ENCODE measurements at regions not wholly inside any gene's neighbourhood (a gene's known extent, or its start where the extent isn't known, plus 50 kb on each side); places are given as distances from the start of the nearest gene placed in this dataset.
"Not testable (repeated sequence)": the region's sequence is repeated elsewhere in the genome, so short reads cannot be mapped to it uniquely, and the experiment has no call there.

DNA sequence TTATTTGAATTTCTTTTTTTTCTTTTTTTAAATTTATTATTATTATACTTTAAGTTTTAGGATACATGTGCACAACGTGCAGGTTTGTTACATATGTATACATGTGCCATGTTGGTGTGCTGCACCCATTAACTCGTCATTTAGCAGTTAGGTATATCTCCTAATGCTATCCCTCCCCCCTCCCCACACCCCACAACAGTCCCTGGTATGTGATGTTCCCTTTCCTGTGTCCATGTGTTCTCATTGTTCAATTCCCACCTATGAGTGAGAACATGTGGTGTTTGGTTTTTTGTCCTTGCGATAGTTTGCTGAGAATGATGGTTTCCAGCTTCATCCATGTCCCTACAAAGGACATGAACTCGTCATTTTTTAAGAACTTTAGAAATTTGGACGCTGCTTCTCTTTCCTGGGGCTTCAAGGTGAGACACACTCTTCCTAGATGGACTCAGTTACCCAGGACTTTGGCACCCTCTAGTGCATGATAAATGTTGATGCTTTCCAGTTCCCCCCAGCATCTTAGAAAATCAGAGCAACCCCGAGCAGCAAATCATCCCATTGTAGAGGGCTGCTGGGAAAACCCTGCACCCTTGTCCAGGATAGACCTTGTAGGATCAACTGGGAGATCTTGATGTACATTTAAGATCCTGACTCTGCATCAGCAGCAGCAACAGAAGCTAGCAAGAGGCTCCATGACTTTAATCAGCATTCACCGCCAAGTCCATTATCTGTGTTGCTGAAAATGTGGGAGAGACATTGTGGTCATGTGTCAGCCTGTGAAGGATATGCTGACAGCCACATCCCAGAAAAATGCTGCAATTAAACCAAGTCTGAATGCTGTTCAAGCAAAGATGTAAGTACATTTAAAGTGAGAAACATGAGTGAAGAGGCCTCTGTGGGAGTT is 266.9 kb upstream of the FAM78B start:
- DNase-seq (ENCODE audit: extremely low spot score), result peak; percentile 26
- CTCF ChIA-PET, result interaction anchor here (0.6 to 9.4 kb wide), 9 partner anchors 12 to 512 kb away, joined by 3 to 91 read pairs (median 3); no protein-coding TSS in a partner anchor
- POLR2A ChIA-PET, result not testable (repeated sequence)
- TF ChIP-seq, protein P1, sequence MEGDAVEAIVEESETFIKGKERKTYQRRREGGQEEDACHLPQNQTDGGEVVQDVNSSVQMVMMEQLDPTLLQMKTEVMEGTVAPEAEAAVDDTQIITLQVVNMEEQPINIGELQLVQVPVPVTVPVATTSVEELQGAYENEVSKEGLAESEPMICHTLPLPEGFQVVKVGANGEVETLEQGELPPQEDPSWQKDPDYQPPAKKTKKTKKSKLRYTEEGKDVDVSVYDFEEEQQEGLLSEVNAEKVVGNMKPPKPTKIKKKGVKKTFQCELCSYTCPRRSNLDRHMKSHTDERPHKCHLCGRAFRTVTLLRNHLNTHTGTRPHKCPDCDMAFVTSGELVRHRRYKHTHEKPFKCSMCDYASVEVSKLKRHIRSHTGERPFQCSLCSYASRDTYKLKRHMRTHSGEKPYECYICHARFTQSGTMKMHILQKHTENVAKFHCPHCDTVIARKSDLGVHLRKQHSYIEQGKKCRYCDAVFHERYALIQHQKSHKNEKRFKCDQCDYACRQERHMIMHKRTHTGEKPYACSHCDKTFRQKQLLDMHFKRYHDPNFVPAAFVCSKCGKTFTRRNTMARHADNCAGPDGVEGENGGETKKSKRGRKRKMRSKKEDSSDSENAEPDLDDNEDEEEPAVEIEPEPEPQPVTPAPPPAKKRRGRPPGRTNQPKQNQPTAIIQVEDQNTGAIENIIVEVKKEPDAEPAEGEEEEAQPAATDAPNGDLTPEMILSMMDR (IDR thresholded peaks at IDR 0.05; ENCODE audit: control extremely low read depth, extremely low read depth, low read depth, missing control alignments), result peak; percentile 48

DNA sequence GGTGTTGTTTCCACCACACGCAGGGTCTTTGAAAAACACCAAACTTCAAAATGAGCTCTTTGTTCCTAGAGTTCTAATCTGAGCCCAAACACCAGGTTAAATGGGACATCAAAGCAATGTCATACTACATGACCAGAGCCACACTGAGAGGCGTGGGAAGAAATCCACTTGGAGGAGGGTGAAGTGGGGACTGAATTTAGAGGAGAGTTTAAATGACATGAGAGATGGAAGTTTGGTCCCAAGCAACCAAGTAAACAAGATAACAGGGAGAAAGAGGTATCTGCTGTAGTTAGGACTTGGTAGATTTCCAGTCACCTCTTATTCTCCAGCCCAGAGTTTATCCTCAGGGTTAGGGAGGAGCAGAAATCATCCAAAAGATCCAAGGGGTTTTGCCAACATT is 290.9 kb upstream of the FAM78B start:
- ChIA-PET POLR2A (no interaction called here), CTCF (interaction anchor here (1.0 to 1.5 kb wide), 3 partner anchors 21 to 31 kb away, joined by 3 to 8 read pairs (median 3); no protein-coding TSS in a partner anchor)
- no peak for DNase-seq (ENCODE audit: extremely low spot score)
- TF ChIP-seq, protein P1 (IDR thresholded peaks at IDR 0.05; ENCODE audit: control extremely low read depth, extremely low read depth, low read depth, missing control alignments), result no peak

DNA sequence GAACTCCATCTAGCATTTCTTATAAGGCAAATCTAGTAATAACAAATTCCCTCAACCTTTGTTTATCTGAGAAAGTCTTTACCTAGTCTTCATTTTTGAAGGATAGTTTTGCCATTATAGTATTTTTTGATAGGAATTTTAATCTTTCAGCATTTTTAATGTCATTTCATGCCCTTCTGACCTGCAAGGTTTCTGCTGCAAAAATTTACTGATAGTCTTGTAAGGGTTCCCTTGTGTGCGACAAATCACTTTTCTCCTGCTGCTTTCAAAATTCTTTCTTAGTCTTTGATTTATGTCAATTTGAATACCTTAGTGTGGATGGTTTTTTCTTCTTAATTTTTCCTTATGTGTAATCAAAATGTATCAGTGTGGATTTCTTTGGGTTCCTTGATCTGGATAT is 297.5 kb upstream of the FAM78B start:
- TF ChIP-seq, protein P1 (IDR thresholded peaks at IDR 0.05; ENCODE audit: control extremely low read depth, extremely low read depth, low read depth, missing control alignments), result no peak
- CTCF ChIA-PET, result interaction anchor here (1.1 kb wide), 1 partner anchor 13 kb away, joined by 3 read pairs; no protein-coding TSS in a partner anchor
- no peak for DNase-seq (ENCODE audit: extremely low spot score)
- POLR2A ChIA-PET, result no interaction called here

DNA sequence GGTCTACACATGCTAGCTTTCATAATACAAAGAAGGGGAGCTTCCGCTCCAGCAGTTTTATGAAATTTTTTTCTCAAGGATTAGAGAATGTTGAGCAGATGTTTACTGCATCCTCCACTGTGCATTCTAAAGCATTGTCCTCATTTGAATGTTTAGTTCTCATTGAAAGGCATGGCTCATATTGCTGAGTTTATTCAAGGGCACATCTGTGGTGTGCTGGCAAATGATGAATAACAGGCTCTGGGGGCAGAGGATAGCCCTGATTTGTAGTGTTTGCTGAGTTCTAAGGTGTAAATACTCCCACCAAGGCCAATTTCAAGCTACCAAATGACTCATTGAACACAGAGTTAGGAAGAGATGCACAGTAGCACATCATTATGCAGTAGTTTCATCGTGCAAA is 303.2 kb upstream of the FAM78B start:
- DNase-seq (ENCODE audit: extremely low spot score), result no peak
- ChIA-PET POLR2A (no interaction called here), CTCF (interaction anchor here (1.4 to 2.3 kb wide), 3 partner anchors 9 to 545 kb away, joined by 3 to 11 read pairs (median 3); no protein-coding TSS in a partner anchor)
- TF ChIP-seq, protein P1 (IDR thresholded peaks at IDR 0.05; ENCODE audit: control extremely low read depth, extremely low read depth, low read depth, missing control alignments), result no peak

DNA sequence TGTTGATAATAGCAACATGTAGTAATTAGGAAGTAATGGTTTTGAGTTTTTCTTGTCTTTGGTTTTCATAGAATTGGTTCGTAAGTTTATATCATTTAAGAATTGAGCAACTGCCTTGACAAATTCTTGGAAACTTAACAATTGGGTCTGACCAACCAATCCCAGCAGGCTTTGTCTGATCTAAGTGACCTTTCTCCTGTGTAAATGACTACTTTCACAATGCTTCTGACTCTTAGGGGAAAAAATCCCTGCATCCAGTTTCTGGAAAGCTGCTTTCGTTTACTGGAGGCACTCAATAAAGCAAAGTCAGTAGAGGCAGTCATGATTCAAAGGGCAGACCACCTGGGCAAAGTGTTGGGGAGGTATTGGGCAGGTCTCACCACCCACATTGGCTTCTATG is 303.6 kb upstream of the FAM78B start:
- DNase-seq (ENCODE audit: extremely low spot score), result no peak
- POLR2A ChIA-PET, result no interaction called here
- TF ChIP-seq, protein P1 (IDR thresholded peaks at IDR 0.05; ENCODE audit: control extremely low read depth, extremely low read depth, low read depth, missing control alignments), result no peak
- CTCF ChIA-PET, result interaction anchor here (1.4 to 2.3 kb wide), 4 partner anchors 8 to 546 kb away, joined by 3 to 11 read pairs (median 6); no protein-coding TSS in a partner anchor

DNA sequence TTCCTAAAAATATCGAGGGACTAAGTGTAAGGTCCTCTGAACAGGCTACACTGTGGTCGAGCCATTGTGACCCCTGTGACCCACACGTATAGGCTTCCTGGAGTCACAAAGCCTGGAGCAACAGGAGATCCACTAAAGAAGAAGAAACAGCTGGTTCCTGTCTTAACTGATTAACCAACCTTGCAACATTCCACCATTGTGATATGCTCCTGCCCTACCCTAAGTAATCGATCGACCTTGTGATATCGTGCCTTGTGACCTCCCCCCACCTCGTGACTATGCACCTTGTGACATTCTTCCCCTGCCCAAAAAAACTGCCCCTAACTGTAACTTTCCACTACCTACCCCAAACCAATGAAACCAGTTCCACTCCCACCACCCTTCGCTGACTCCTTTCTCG is 304.6 kb upstream of the FAM78B start:
- TF ChIP-seq, protein P1 (IDR thresholded peaks at IDR 0.05; ENCODE audit: control extremely low read depth, extremely low read depth, low read depth, missing control alignments), result no peak
- ChIA-PET CTCF (interaction anchor here (0.6 to 2.1 kb wide), 4 partner anchors 9 to 546 kb away, joined by 3 to 9 read pairs (median 3); no protein-coding TSS in a partner anchor), POLR2A (no interaction called here)
- DNase-seq (ENCODE audit: extremely low spot score), result no peak

Measured in GM10248 (cell line).